ENCODE measurements at regions not wholly inside any gene's neighbourhood (a gene's known extent, or its start where the extent isn't known, plus 50 kb on each side); places are given as distances from the start of the nearest gene placed in this dataset.
"Not testable (repeated sequence)": the region's sequence is repeated elsewhere in the genome, so short reads cannot be mapped to it uniquely, and the experiment has no call there.

DNA sequence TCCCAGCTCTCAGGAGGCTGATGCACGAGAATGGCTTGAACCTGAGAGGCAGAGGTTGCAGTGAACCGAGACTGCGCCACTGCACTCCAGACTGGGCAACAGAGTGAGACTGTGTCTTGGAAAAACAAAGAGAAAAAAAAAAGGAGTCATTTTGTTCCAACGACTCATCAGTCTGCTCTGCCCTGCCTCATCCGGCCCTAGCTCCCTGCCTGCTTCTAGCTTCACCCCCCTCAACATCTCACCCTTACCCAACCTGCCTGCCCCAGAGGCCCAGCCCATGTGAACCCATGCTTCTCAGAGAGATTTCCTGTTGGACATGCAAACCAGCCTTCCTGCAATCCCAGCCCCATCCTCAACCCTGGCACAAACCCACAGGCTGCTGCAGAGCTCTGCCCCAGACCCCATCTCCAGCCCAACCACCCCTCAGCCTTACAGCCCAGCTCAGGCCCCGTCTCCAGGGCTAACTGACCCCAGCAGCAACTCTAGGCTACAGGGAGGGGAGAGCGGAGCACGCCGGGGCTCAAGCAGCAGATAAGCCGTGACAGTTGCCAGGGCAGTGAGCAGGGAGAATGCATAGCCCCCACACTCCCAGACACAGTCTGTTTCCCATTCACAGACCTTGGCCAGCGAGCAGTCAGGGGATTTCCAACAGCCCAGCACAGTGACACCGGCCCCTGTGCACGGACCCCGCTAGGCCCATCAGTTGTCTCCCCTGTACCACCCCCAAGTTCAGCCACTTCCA is 86.0 kb upstream of the KCTD7 start:
- DNase-seq = no peak

GRCh38 chr7:66549466-66549865 is 79.2 kb upstream of the KCTD7 start:
- no peak for DNase-seq

- no peak for DNase-seq
These were observed 75.7 kb upstream of the KCTD7 start for GRCh38 chr7:66553001-66553400.

DNA sequence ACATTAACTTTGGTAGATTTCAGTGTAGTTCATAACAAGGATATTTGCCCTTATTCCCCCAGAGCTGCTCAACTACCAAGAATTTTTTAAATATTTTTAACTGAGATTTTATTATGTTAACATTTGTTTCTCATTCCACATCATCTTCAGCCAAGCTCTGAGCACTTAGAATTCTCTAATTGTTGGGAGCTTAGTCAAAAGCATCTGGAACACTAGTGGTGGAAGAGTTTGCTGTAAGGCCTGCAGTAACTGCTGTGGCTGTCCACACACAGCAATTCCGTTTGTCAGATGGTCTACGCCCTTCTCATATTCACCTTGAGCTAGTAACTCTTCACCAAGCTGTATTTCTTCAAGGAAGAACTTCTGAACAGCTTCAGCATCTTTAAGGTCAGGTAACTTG is 75.0 kb upstream of the KCTD7 start:
- DNase-seq = not testable (repeated sequence)

- DNase-seq = not testable (repeated sequence)
These were observed 74.4 kb upstream of the KCTD7 start for GRCh38 chr7:66554291-66554690.

DNA sequence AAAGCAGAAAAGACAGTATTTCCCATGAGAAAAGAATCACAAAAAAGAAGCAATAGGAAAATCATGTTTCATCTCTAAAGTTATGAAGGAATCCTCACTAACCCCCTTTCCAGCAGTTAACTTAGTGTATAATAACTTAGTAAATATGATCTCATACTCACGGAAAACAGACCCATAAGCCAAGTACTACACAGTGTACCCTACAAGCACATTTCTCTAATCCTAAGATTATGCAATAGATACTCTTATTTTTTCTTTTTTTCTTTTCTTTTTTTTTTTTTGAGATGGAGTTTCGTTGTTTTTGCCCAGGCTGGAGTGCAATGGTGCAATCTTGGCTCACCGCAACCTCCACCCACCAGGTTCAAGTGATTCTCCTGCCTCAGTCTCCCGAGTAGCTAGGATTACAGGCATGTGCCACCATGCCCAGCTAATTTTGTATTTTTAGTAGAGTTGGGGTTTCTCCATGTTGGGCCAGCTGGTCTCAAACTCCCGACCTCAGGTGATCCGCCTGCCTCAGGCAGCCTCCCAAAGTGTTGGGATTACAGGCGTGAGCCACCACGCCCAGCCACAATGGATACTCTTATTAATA is 73.7 kb upstream of the KCTD7 start:
- not testable (repeated sequence) for DNase-seq

- DNase-seq = no peak
These were observed 72.5 kb upstream of the KCTD7 start for GRCh38 chr7:66556177-66556548.

- no peak for DNase-seq
These were observed 72.0 kb upstream of the KCTD7 start for GRCh38 chr7:66556549-66557213.

GRCh38 chr7:66557214-66558200 is 71.2 kb upstream of the KCTD7 start:
- peak; percentile 84 for DNase-seq

DNA sequence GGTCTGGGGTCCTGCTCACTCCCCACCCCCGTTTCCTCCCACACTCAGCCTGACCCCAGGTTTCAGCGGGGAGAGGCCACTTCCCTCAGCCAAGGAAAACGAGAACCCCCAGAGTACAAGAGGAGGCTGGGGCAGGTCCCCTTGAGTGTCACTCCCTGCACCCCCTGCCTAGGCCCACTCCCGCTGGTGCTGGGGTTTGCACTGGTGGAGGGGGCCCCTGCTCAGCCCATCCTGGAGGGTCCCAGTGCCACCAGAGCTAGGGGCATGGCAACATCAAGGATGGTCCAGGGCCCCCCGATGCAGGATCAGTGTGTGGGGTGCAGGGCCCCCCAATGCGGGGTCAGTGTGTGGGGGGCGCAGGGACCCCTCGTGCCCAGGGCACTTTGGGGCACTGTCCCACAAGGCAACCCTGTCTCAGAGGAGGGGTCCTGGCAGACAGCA is 70.5 kb upstream of the KCTD7 start:
- DNase-seq = no peak

DNA sequence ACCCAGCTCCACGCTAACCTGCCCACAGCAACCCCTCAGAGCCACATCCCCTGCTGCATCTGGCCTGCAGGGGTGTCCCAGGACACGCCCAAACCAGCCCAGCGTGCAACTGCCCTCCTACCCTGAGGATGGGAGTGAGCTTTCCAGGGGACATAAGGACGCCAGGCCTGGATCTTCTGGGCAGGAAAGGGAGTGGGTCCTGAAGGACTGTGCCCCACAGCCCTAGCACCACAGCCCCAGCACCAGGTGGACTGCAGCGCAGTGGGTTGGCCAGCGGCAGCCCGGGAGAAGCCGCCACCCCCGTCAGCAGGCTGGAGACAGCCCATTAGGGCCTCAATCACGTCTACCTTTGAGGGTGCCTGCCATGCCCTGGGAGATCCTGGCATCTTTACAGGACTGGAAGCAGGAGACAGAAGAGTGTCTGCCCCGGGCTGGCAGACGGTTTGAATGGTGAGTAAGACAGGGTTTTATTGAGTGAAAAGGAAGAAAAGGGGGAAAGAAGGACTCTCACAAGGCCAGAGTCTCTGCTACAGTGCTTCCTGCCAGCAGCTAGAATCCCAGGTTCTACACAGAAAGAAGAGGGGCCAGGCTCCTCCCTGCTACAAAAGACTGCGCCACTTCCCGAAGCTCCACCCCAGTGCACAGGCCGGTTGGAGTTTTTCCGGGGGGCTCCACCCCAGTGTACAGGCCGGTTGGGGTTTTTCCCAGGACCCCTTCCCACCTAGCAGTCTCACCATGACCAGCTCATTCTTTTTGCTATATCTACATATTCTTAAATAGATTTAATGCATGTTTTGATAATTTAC is 69.8 kb upstream of the KCTD7 start:
- DNase-seq = no peak

DNA sequence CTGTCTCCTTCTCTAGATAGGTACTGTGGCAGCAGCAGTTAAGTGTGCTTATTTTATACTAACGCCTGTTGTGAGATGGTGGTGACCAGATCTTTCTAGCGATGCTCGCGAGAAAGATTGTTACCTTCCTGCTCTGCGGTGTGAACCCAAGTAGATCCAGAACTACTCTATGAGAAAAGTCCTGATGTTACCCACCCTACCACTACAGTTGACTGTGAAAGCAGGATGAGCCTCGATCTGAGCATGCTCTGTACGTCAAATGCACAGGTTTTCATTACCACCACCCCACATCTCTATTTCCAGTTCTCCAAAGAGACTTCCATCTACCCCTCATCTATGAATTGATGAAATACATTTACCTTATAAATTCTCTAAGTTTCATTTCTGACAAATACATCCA is 64.6 kb upstream of the KCTD7 start:
- no peak for DNase-seq

DNA sequence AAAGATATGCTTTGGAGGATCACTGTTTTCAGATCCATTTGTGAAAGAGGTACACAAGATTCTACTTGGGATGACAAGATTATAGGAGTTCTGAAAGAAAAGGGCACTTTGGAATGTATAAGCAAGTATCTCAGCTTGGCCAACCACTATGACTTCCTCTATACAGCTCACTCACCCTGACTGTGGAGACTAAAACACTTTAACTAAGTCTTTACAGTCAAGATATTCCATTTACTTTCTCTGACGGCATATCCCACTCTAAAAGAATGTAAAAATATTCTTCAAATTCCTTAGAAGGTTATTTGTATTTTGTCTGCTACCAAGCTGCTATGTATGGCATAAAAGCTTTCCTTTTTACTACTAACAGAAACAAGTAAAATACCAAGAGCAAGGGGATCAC is 58.5 kb upstream of the KCTD7 start:
- DNase-seq = not testable (repeated sequence)

DNA sequence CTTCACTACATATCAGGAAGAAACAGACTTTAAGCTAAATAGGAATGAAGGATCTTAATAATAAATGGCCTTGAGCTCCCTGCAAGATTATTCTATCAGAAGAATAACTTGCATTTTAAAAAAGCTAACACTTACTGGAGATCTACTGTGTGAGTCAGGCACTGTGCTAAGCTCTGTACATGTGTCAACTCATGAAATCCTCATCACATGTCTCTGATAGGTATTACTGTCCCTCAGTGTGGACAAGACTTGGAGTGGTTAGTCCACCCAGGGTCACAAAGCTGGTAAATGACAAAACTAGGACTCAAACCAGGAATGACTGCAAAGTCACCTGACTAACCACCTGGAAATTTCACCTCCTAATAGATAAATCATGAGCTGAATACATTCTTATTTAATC is 57.1 kb upstream of the KCTD7 start:
- DNase-seq = no peak

- DNase-seq = not testable (repeated sequence)
These were observed 54.7 kb upstream of the KCTD7 start for GRCh38 chr7:66573782-66574495.

DNA sequence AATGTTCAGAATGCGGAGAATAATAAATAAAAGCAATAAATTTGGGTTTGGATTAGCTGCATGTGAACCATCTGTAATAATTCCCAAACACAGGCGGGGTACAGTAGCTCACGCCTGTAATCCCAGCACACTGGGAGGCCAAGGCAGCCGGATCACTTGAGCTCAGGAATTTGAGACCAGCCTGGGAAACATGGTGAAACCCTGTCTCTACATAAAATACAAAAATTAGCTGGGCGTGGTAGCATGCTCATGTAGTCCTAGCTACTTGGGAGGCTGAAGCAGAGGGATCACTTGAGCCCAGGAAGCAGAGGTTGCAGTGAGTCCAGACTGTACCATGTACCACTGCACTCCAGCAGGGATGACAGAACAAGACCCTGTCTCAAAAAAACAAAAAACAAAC is 53.9 kb upstream of the KCTD7 start:
- not testable (repeated sequence) for DNase-seq

DNA sequence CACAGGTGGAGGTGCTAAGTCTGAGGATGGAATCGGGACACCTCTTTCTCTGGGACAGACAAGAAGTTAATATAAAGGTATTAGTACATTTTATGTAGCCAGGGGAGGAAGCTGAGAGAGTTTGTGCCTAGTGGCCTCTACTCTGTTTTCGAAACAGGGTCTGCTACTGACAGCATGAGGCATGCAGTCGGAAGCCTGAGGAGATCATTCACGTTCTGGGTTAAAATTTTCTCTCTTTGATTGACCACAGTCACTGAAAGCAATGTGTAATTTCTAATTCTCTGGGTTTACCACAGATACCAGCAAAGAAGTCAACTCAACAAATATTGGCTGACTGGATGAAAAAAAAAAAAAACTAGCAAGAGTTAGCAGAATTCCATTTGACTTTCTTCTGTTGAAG is 53.3 kb upstream of the KCTD7 start:
- no peak for DNase-seq

DNA sequence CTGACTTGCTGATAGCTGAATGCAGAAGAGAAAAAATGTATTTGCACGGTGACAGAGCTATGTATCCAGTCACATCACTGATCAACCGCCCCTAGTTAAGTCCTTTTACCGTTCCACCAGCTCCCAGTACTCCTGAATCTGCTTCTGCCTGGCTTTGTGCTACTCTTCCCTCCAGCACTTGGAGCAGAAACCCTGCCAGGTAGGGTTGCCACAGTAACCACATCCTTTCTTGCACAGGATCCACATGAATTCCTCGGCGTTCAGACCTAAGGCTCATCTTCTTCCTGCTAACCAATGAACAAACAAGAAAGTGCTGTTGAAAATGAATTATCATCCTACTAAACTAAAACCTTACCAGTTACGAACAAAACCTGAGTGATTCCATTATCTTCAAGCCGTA is 52.0 kb upstream of the KCTD7 start:
- no peak for DNase-seq
